Heart left ventricle (tissue), 16 donors: ENCODE measurements at regions not wholly inside any gene's neighbourhood (a gene's known extent, or its start where the extent isn't known, plus 50 kb on each side); places are given as distances from the start of the nearest gene placed in this dataset.
A peak's percentile ranks its signal among the peaks of the same experiment; 100 is the strongest.

Experiments used
- ATAC-seq, 4 donors: fragments of 200-7000 bp; cut with Tn5 transposase; one replicate each; pipeline ENCODE4 v1.9.1; 2020 to 2022; ENCODE audit warnings: moderate library complexity in 4 of 4, mild to moderate bottlenecking in 3 of 4, moderate number of reproducible peaks in 1 of 4
- DNase-seq, 5 donors: peaks; one replicate each; pipeline ENCODE4 v3.0.0-alpha.2; 2020
- H3K27ac ChIP-seq, 12 donors: fragments of 200-600 bp; sonication (generic) in 4 of 12; one replicate each; pipeline versions ENCODE4 v1.5.0 to v1.8.0; 2016 to 2022; ENCODE audit warnings: mild to moderate bottlenecking in 2 of 12
- H3K27me3 ChIP-seq, 9 donors: fragments of 200-600 bp; sonication (generic) in 2 of 9; one replicate each; pipeline versions ENCODE4 v1.5.1 to v1.8.0; 2016 to 2022; ENCODE audit warnings: mild to moderate bottlenecking in 3 of 9
- H3K36me3 ChIP-seq, 9 donors: fragments of 200-600 bp; sonication (generic) in 2 of 9; one replicate each; pipeline versions ENCODE4 v1.5.0 to v1.8.0; 2018 to 2022; ENCODE audit warnings: mild to moderate bottlenecking in 2 of 9
- H3K4me1 ChIP-seq, 12 donors: fragments of 200-600 bp; sonication (generic) in 4 of 12; one replicate each; pipeline versions ENCODE4 v1.5.0 to v1.8.0; 2016 to 2022; ENCODE audit warnings: mild to moderate bottlenecking in 3 of 12
- H3K4me3 ChIP-seq, 12 donors: fragments of 200-600 bp; sonication (generic) in 4 of 12; one replicate each; pipeline versions ENCODE4 v1.5.0 to v1.8.0; 2017 to 2022; ENCODE audit warnings: mild to moderate bottlenecking in 9 of 12, moderate library complexity in 4 of 12
- H3K9me3 ChIP-seq, 12 donors: fragments of 200-600 bp; sonication (generic) in 4 of 12; one replicate each; pipeline versions ENCODE4 v1.5.0 to v1.8.0; 2016 to 2022; ENCODE audit warnings: mild to moderate bottlenecking in 1 of 12
- CTCF ChIP-seq, 12 donors: fragments of 200-600 bp; sonication (generic) in 4 of 12; IDR thresholded peaks; one replicate each; pipeline versions ENCODE4 v1.5.0 to v1.8.0; 2018 to 2022; ENCODE audit warnings: antibody characterized with exemption in 12 of 12, mild to moderate bottlenecking in 5 of 12
- POLR2A ChIP-seq, 2 donors: fragments of 450-650 bp; IDR thresholded peaks; one replicate each; pipeline ENCODE4 v1.6.1; 2017; ENCODE audit warnings: antibody characterized with exemption in 2 of 2, mild to moderate bottlenecking in 2 of 2, moderate library complexity in 2 of 2
- WGBS, 4 donors: extraction: QIAGEN DNeasy Blood & Tissue Kit in 2 of 4; methylation state at CpG; one replicate each; pipeline versions ENCODE4 v1.1.5 to v1.1.7; 2013 to 2018; 5-methylcytosine and 5-hydroxymethylcytosine counted together
- intact Hi-C, 10 donors: fragments of 100-400 bp; cut with DNase I; formaldehyde crosslinking; loops; one replicate each; pipeline versions ENCODE4 v1.11.1 to v1.14.2; 2022
- donor health status: ischemic (EF 13 %, LVEDD 7.1; RV severe dilation, severe dysfunction).
- donor health status: healthy with polysubstance abuse.
- donor health status: DM: no; HTN: yes; CAD: no.
- donor health status: DM: no; HTN: no; CAD: no.
- donor health status: ischemic (EF 25% LVEDD 6.9; RV normal size, moderate dysfunction).
- donor health status: ischemic (EF 25% LVEDD 5.7; RV mildly dilated, moderate dysfunction).
- donor health status: healthy.
- donor health status: DM: yes; HTN: yes; CAD: no.
- donor health status: ischemic (EF 35%, LVEDD 5.7; RV mildly dilated, moderate dysfunction).
- donor health status: nonischemic (EF 11% LVEDD 7.7; RV severe dilation, severe dysfunction).
- donor health status: DM: yes; HTN: yes; CAD: no.
- donor health status: PGD.
- donor health status: ischemic (EF 29% LVEDD 5.4; RV normal size, mild dysfunction).
- donor health status: nonischemic (EF 23%, LVEDD 6.1; RV moderate dilation, normal function).

GRCh38 chr12:115712676-115713075 is 564.8 kb downstream of the MED13L start:
- no peak overlapping the region for H3K27ac ChIP-seq
- no peak for DNase-seq
- 47 to 82% (median 78%) methylated on average over 3 of the region's 3 CpGs for WGBS, 4 donors

GRCh38 chr12:115710104-115710564 is 567.4 kb downstream of the MED13L start:
- Histone ChIP-seq H3K9me3 (peaks cover 0 to 4% (median 0%) of the 10 kb centered on the region in 12 donors), H3K4me1 (peaks cover 0 to 25% (median 12%) of the 10 kb centered on the region in 12 donors), H3K27ac (peak overlapping the region in 3 of 12 donors; percentile 15 to 48 (median 35)), H3K27me3 (peaks cover 0 to 4% (median 0%) of the 10 kb centered on the region in 9 donors), H3K4me3 (no peak overlapping the region), H3K36me3 (no peaks in the 10 kb centered on the region)
- intact Hi-C loops = loop anchor here in 1 of 10 donors (10.0 kb wide), 1 partner anchor 1175 kb away; no protein-coding TSS in a partner anchor
- ATAC-seq = peak in 3 of 4 donors; percentile 37 to 81 (median 81)
- no peak for TF ChIP-seq CTCF (IDR thresholded peaks at IDR 0.05)
- no peak for TF ChIP-seq POLR2A (IDR thresholded peaks at IDR 0.05)
- DNase-seq = peak in 4 of 5 donors; percentile 27 to 52 (median 34)
- 48 to 72% (median 56%) methylated on average over 3 of the region's 3 CpGs for WGBS, 4 donors

More at GRCh38 chr12:115712676-115713075, 564.8 kb downstream of the MED13L start:
- intact Hi-C loops = loop anchor here in 1 of 10 donors (10.0 kb wide), 1 partner anchor 1178 kb away; no protein-coding TSS in a partner anchor
- no peak for ATAC-seq
- Histone ChIP-seq H3K36me3 (no peaks in the 10 kb centered on the region), H3K27me3 (peaks cover 0 to 3% (median 0%) of the 10 kb centered on the region in 9 donors), H3K9me3 (peaks cover 0 to 4% (median 0%) of the 10 kb centered on the region in 12 donors), H3K4me1 (peaks cover 0 to 25% (median 12%) of the 10 kb centered on the region in 12 donors), H3K4me3 (no peak overlapping the region)
- TF ChIP-seq POLR2A (IDR thresholded peaks at IDR 0.05) = no peak

- Histone ChIP-seq H3K4me3 (no peak overlapping the region), H3K27me3 (peaks cover 0 to 4% (median 0%) of the 10 kb centered on the region in 9 donors), H3K4me1 (peaks cover 0 to 25% (median 12%) of the 10 kb centered on the region in 12 donors), H3K27ac (peak overlapping the region in 4 of 12 donors; percentile 11 to 48 (median 25)), H3K36me3 (no peaks in the 10 kb centered on the region), H3K9me3 (peaks cover 0 to 4% (median 0%) of the 10 kb centered on the region in 12 donors)
- peak in 3 of 4 donors; percentile 32 to 63 (median 60) for ATAC-seq
- 33 to 49% (median 38%) methylated on average over 10 of the region's 10 CpGs for WGBS, 4 donors
- no peak for TF ChIP-seq CTCF (IDR thresholded peaks at IDR 0.05)
- TF ChIP-seq POLR2A (IDR thresholded peaks at IDR 0.05) = no peak
- intact Hi-C loops = loop anchor here in 1 of 10 donors (10.0 kb wide), 1 partner anchor 1175 kb away; no protein-coding TSS in a partner anchor
- DNase-seq = peak; percentile 69 to 81 (median 72)
These were observed 567.9 kb downstream of the MED13L start for GRCh38 chr12:115709540-115710011.

- H3K27ac ChIP-seq = peak overlapping the region in 1 of 12 donors; percentile 48
- no peak for TF ChIP-seq CTCF (IDR thresholded peaks at IDR 0.05)
- no peak for TF ChIP-seq POLR2A (IDR thresholded peaks at IDR 0.05)
- intact Hi-C loops = no loop called here
- peaks cover 0 to 4% (median 0%) of the 10 kb centered on the region in 12 donors for H3K9me3 ChIP-seq
- 56 to 68% (median 61%) methylated on average over 2 of the region's 2 CpGs for WGBS, 4 donors
- peaks cover 0 to 4% (median 0%) of the 10 kb centered on the region in 9 donors for H3K27me3 ChIP-seq
- DNase-seq = no peak
- peaks cover 0 to 25% (median 12%) of the 10 kb centered on the region in 12 donors for H3K4me1 ChIP-seq
- no peak for ATAC-seq
- no peaks in the 10 kb centered on the region for H3K36me3 ChIP-seq
- no peak overlapping the region for H3K4me3 ChIP-seq
These were observed 568.7 kb downstream of the MED13L start for GRCh38 chr12:115708801-115709200.
